SH-SY5Y (cell line): ENCODE measurements at regions not wholly inside any gene's neighbourhood (a gene's known extent, or its start where the extent isn't known, plus 50 kb on each side); places are given as distances from the start of the nearest gene placed in this dataset.

Experiments
- GATA2 ChIP-seq: IDR thresholded peaks from 2 replicates; pipeline ENCODE4 v1.6.1; 2011; ENCODE audit warnings: mild to moderate bottlenecking, low read depth, low read length
- GATA3 ChIP-seq: IDR thresholded peaks from 2 replicates; pipeline ENCODE4 v1.6.1; 2011; ENCODE audit warnings: low read depth, mild to moderate bottlenecking, low read length, moderate library complexity

- TF ChIP-seq GATA3, result no peak
- no peak for TF ChIP-seq GATA2
These were observed 562.4 kb downstream of the EBF1 start for GRCh38 chr5:158537366-158537765.
